IPS DF 4.7 (cell line): ENCODE measurements at regions not wholly inside any gene's neighbourhood (a gene's known extent, or its start where the extent isn't known, plus 50 kb on each side); places are given as distances from the start of the nearest gene placed in this dataset.
"Not testable (repeated sequence)": the region's sequence is repeated elsewhere in the genome, so short reads cannot be mapped to it uniquely, and the experiment has no call there.

Experiments
- DNase-seq: peaks from one replicate; pipeline ENCODE4 v3.0.0-alpha.2; 2013; ENCODE audit warnings: low spot score; ENCODE audit errors: extremely low read depth

DNA sequence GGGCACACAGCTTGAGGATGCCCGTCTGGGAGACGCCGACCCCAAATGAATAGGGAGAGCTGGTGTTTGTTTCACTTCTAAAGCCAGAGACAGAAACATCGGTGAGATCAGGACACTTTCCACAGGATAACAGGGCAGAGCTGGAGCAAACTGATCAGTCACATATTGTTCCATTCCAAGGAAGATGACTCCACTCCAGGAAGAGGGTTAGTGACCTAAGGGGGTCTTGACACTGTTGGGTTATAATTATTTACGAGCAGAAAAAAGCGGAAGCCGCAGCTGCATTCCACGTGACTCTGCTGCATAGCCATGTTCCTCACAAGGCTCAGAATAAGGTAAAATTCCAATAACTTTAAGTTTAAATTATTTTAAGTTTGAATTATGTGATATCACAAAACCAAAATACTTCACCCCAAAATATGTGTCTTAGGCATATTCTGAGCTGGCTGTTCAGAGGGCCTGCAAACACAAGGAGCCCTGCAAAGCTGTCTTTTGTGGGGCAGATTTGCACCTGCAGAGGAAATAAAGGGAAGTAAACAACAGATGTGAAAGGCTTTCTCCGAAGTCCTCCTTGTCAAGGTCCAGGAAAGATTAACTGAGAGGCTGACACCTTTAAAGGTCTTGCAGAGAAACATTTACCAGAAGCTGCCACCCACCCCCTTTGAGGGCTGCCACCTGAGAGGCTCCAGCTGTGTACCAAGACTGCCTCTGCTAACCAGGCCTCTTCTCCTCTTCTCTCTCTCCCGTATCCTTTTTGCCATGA is 819.2 kb downstream of the UQCRFS1 start:
- no peak for DNase-seq

DNA sequence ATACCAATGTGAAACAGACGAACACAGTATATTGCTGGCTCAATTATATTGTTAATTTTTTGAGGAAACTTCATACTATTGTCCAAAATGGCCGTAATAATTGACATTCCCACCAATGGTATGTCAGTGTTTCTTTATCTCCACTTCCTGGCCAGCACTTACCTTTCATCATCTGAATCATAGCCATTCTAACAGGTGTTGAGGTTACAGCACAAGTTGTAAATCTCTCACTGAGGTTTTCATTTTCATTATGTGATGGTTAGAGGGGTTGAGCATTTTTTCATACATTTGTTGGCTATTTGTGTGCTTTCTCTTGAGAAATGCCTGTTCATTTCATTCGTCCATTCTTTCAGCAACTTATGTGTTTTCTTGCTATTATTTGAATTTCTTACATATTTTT is 824.0 kb downstream of the UQCRFS1 start:
- DNase-seq = no peak

DNA sequence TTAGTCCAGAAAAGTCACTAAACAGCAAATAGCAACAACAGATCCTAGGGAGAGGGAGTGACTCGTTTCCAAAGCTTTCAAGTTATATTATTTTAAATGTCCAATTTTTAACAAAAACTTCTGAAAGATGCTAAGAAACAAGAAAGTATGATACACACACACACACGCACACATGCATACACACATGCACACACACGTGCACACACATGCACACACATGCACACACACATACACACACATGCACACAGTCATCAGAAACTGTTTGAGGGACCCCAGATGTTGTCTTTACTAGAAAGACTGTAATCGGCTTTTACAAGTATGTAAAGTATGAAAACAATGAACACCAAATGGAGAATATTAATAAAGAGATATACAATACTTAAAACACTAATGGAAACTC is 825.4 kb downstream of the UQCRFS1 start:
- no peak for DNase-seq

DNA sequence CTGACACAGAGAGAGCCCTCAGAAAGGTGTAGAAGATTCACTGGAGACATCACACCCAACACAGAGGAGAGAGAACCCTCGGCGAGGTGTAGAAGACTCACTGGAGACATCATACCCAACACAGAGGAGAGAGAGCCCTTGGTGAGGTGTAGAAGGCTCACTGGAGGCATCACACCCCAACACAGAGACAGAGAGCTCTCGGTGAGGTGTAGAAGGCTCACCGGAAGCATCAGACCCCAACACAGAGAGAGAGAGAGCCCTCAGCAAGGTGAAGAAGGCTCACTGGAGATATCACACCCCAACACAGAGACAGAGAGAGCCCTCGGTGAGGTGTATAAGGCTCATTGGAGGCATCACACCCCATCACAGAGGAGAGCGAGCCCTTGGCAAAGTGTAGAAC is 826.5 kb downstream of the UQCRFS1 start:
- no peak for DNase-seq

DNA sequence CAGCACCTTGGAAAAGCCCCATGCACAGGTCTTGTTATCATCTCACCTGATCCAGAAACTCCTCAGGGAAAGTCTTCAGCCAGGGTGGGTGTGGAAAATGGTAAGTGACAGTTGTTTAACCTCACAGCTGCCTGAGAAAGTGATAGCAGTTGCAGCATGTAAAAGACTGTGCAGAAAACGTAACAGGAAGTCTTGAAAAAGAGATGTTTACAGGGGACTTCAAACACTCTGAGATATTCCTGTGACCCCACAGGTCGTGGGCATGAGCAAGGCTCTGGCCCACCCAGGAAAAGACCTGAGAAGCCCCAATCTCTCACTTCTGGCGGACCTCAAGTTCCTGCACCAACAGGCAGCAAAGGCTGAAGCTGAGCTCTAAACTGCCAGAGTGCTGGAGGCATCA is 826.9 kb downstream of the UQCRFS1 start:
- no peak for DNase-seq

DNA sequence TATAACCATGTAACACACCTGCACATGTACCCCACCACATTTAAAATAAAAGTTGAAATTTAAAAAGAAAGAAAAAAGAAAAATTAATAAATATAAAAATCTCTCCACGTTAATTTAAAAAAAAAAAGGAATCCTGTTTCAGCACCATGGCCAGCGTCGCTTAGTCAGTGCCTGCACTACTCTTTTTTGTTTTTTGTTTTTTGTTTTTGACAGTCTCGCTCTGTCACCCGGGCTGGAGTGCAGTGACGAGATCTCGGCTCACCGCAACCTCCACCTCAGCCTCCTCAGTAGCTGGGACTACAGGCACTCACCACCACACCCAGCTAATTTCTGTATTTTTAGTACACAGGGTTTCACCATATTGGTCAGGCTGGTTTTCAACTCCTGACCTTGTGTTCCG is 835.9 kb downstream of the UQCRFS1 start:
- DNase-seq = no peak

DNA sequence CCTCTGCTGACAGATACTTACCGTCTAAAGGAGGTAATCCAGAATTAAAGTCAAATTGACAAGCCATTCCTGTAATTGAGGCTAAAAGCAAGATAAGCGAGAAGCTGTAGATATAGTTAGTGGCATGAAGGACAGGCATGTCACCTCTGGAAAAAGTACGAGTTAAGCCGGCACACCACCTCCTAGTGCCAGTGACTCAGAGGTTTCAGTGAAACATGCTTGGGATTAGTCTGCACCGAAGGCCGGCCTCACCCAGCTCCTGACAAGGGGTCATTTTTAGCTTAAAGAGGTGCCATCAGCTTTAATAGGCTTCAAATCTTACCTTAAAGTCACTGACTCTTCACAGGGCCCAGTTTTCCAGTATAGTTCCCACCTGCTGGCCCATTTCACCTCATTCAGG is 838.0 kb downstream of the UQCRFS1 start:
- no peak for DNase-seq

DNA sequence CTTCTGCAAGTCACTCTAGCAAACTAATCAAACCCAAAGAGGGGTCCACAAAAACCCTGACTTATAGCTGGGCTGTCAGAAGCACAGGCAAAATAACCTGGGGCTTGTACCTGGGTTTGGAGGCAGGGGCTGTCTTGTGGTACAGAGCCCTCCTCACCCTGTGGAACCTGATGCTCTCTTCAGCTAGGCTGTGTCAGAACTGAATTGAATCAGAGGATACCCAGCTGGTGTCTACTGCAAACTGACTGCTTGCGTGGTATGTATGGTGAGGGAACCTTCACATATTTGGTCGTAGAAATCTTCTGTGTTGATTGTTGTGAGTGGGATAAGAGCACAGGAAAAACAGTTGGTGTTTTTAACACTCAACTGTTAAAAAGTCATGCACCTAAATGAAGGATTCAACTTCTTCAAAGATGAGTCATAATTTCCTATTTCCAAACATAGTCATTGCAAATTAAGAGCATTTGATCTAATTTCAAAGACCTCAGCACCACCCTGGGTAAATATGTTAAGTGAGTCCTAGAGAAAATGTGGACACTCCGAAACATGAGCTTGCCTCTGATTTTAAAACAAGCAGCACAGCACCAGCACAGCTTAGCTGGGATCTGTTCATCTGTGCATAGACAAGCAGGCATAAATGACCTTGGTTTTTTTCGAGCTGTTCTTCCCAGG is 840.2 kb downstream of the UQCRFS1 start:
- DNase-seq = no peak

DNA sequence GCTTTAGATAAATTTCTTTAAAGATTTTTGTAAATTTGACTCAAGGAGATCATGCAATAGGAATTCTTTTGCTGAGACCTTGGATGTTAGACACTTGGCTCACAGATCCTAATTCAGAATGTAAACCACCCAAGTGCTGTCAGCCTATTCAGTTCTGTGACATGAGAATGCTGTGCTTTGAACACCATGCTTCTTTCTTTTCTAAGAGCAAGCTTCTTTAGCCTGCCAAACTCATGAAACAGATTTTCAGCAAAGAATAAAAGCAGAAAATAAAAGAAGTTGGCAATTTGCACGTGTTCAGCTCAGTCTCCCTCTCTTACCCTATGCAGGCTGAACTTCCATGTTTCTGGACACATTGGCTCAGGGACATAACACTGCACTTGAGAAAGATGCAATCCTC is 845.8 kb downstream of the UQCRFS1 start:
- no peak for DNase-seq

DNA sequence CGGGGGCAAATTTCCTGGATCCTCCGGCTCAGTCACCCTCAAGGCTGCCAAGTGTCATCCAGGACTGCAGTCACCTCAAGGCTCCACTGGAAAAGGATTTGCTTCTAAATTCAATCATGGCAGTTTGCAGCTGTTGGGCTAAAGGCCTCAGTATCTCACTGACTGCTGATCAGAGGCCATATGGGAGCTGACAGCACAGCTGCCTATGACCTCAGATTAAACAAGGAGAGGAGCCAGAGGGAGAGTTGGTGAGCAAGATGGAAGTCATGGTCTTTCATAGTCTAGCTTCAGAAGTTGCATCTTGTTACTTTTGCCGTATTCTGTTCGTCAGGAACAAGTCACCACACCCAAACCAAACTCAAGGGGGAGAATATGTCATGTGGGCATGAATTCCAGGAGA is 849.7 kb downstream of the UQCRFS1 start:
- no peak for DNase-seq

DNA sequence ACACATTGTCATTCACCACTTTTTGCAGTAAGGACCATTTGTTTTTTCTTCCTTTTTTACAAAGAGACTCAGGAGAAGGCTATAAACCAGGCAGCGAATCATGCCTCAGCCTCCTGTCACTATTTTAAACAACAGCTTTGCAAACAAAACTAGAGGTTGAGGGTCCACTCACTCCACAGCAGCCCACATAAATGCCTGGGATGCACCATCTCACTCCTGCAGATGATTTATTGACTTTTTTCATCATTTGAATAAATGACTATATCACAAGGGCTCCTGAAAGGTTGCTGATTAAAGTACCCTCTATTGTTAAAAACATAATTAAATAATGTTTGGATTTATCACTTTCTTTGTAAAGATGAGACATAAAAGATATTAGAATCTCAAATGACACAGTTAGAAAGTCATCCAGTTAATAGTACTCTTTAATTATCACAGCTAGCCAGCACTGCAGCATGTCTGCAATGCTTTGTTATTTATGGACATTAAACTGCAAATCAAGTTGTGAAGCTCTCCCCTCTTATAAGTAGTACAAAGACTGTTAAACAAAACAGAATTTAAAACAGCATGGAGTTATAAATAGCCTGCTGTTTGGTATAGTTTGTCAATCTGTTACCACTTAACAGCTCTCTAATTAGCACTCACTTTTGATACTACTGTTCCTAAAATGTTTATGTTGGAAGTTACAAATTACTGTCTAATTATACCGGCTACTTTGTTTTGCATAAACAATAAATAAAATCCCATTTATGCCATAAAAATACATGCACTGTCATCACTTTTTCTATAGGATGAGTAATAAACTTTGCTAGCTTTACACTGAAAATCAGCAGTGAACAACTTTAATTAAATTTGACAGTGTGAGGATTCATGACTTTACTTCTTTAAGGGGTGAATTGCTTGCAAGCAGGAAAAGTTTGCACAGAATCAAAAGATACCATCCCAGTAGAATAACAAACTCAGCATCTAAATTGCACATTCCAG is 853.2 kb downstream of the UQCRFS1 start:
- no peak for DNase-seq

DNA sequence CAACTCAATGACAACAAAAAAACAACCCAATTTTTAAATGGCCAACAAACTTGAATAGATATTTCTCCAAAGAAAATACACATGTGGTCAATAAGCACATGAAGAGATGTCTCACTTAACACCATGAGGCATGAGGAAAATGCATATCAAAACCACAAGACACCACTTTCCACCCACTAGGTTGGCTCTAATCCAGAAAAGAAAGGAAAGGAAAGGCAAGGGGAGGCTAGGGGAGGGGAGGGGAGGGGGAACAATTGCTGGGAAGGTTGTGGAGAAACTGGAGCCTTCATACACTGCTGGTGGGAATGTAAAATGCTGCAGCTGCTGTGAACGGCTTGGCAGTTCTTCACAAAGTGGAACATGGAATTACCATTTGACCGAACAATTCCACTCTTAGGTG is 854.3 kb downstream of the UQCRFS1 start:
- no peak for DNase-seq

DNA sequence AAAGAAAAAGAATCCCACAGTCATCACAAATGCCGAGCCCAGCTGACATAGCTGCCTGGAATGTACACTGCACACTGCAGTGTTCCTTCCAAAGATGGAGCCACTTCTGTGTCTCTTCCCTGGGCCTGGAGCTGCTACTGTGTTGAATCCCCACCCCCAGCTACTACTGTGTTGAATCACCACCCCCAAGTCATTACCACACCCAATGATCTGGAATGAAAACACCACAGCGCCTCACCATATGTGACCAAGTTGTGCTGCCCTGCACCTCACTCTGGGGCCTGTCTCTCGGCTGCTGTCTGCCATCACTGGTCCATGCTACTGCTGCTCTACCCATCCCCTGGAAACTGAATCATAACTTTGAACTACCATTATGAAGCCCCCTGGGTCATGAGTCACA is 861.2 kb downstream of the UQCRFS1 start:
- DNase-seq = no peak

DNA sequence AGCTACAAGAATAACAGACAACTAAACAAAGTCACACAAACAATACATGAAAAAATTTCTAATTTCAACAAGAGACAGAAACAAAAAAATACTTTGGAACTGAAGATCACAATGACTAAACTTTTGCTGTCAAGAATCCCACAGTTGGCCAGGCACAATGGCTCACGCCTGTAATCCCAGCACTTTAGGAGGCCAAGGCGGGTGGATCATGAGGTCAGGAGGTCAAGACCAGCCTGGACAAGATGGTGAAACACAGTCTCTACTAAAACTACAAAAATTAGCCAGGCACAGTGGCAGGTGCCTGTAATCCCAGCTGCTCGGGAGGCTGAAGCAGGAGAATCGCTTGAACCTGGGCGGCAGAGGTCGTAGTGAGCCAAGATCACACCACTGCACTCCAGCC is 861.6 kb downstream of the UQCRFS1 start:
- DNase-seq = not testable (repeated sequence)

DNA sequence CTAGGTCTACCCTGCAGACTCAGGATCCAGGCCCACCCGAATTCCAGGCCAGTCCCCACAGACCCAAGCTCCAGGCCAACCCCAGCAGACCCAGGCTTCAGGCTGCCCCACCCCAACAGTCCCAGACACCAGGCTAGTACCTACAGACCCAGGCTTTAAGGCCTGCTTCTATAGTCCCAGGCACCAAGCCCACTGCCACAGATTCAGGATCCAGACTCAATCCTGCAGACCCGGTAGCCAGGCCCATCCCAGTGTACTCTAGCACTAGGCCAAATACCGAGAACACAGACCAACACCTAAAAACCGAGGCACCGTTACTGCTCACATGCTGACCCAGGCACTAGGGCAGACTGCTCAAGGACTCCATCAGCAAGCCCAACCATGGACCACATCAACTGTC is 862.3 kb downstream of the UQCRFS1 start:
- DNase-seq = no peak

DNA sequence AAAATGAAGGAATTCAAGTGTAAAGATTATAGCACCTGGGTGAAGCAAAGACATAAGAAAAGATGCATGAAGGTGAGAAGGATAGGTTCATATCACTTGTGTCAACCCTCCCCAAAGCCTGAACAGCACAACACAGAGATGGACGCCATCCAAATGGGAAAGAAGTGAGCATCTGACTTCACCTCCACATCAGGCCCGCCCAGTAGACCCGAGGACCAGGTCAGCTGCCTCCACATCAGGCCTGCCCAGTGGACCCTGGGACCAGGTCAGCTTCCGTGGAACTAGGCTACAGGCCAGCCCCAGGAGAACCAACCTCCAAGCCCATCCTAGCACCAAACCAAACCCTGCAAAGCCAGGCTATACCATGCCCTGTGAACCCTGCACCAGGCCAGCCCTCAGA is 862.9 kb downstream of the UQCRFS1 start:
- no peak for DNase-seq

DNA sequence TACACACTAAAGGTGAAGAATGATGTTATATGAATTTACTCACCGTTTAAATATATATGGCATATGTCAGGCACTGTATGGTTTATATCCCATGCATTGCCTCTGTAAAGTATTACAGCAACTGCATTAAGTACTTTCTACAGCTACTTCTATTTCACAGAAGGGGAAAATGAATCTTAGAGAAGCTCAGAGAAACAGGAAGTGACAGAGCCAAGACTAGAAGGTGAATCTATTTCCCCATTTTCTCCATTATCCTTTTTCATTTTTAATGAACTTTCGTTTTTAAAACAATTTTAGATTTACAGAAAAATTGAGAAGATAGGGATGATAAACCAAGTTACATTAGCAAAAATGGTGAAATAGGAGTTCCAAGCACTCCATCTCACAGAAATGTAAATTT is 863.3 kb downstream of the UQCRFS1 start:
- no peak for DNase-seq

DNA sequence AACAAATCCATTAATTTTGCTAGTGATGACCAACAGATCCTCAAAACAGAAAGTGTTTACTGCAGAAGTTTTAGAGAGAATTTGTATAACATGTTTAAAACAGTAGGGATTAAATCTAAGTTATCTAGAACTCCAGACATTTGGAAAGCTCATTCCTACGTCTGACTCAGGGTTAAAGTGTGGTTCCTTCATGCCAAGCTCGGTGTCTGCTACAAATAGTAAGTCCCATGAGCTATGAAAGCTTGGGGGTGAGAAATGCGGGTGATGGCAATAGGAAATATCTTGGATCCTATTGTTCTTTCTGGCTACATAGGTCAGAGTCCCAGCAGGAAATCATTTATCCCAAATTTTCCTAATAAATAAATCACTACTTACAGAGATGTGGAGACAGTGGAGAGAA is 867.1 kb downstream of the UQCRFS1 start:
- no peak for DNase-seq

DNA sequence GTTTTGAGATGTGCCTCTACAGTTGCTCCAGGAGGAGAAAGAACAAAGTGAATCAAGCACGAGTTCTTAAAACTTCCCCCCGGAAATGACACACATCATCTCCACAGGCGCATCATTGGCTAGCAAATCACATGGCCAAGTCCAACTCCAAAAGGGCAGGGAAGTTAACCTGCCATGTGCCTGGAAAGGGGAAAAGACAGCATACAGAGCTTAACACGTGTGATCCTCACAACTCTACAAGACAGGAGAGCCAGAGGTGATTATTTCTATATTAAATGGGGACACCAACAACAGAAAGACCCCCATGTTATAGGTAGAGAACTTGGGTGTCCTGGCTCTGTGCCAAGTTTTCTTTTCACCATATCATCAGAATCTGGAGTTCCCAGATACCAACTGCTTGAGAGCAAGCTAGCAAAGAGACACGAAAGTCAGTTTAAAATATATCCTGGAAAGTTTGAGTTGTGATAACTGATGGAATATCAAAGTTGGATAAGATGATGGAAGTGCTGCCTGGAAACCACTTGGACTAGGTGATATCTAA is 871.1 kb downstream of the UQCRFS1 start:
- DNase-seq = no peak

DNA sequence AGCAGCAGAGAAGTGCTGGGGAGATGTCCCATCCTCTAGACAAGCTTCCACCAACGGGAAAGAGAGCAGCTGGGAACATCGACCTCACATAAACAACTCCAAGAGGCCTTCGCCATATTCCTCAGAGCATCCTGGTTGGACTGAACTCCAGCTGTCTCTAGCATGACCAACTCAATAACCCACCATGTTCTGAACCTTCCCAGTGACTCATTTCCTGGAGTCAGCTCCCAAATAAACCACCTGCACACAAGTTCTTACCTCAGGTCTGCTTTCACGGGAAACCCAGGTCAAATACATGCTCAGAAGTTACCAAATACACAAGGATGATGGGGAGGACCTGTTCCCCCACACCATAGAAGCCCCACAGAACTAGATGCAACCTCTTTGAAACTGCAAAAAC is 878.5 kb downstream of the UQCRFS1 start:
- no peak for DNase-seq

DNA sequence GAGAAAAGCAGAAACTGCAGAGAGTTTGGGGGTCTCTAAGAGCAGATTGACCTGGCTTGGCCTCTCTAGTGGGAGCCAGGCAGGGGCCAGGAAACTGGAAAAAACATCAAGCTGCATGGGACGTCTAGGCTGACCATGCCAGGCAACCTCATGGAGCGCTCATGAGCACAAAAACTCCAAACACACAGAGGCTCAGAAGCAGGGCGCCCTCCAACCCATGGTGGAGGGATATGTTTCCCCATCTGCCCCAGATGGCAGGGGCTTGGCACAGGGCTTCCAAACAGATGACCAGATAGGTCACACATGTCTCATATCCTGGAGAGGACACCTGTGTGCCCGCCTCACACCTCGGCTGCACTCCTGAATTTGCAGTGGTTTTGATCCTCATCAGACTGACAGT is 879.0 kb downstream of the UQCRFS1 start:
- DNase-seq = no peak

DNA sequence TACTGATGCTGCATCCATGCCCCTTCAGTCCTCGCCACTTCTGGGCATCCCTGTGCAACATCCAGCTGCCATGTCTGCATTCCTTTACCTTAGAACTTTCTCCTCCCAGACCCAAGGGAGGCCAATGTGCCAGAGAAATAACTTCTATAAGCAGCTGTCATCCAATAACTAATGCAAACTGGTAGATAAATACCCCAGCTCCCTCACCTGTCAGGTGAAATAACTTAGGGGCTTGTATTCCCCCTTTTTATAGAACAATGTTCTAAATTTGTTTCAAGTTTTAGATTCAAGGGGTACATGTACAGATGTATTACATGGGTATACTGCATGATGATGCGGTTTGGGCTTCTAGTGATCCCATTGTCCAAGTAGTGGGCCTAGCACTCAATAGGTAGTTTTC is 880.1 kb downstream of the UQCRFS1 start:
- no peak for DNase-seq
